Activated CD4-positive, alpha-beta T cell treated with anti-CD3 and anti-CD28 coated beads, Interleukin-2, amount 50 U/mL, for 4 hours (primary cell): ENCODE measurements at regions not wholly inside any gene's neighbourhood (a gene's known extent, or its start where the extent isn't known, plus 50 kb on each side); places are given as distances from the start of the nearest gene placed in this dataset.
"Not testable (repeated sequence)": the region's sequence is repeated elsewhere in the genome, so short reads cannot be mapped to it uniquely, and the experiment has no call there.

ENCODE experiments used
- DNase-seq, 2 experiments: peaks; one replicate each; pipeline ENCODE4 v3.0.0-alpha.2; 2020

DNA sequence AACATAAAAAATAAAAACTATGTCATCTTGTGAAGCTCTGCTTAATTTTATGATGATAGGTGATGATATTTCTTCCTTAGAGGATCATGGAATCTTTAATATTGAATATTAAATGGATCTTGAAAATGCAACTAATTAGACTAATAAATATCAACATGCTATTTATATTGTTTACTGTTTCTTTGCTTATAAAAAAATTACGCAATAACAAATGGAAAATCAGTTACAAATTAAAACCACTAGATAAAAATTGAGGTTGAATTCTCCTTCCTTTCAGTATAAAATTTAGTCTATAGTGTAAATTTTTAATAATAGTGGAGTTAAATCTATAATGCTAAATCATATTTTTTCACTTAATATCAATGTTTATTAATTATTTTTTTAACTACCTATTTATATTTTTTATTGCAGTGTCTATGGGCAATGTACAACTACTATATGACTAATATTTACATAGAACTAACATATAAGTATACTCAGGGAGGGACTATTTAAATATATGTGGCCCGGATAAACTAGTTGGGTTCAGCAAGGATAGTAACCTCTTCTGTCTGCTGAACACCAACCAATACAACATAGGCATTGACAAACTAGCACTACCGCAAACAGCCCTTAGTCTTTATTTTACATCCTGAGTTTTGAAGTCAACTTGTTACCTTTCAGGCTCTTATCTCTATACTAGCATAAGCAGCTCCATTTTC lies 628.0 kb downstream of the EFNB2 start:
- DNase-seq, result no peak

DNA sequence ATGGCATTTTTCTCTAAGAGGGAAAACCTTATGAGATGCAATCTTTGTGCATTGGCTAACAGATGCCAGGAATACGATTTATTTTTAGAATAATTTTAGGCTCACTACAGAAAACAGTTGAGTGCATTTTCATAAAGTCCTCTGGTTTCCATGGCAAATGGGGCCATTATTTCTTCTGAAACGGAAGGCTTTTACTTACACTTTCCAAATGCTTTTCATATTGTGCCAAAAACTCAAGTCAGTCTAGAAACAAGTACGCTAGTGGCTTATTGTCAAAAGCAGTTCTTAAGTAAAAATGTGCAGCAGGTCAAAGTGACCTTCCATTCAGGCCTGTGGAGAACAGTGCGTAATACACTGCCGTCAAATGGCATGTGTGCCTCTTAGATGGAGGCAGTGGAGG lies 628.7 kb downstream of the EFNB2 start:
- no peak for DNase-seq

DNA sequence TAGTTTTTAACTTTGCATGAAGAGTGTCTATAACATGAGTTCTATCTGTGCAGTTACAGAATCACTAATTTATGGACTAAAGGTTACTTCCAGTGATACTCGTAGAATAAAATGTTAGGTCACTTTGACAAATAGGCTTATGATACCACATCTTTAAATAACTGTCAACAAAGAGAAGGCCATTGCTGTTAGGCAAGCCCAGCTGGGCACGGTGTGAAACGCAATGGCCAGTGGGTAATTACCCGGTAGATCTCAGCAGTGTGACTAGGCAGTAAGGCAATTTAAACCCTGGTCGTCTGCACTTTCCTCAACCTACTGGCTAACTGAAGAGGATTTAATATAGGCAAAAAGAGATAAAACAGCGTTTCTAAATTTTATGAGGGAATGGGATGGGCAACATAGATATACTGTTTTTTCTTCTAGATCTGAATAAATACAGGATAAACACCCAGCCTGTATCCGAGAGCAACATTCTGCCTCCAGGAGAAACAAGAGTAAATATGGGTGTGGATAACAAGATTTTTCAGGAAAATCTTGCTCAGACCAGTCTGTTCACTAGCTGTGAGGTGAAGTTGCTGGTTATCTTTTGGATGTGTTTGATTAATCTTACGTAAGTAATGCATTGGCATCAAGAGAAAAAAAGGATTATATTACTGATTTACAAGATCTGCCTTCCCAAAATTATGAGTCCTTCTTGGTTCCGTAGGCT lies 631.3 kb downstream of the EFNB2 start:
- DNase-seq, result no peak

DNA sequence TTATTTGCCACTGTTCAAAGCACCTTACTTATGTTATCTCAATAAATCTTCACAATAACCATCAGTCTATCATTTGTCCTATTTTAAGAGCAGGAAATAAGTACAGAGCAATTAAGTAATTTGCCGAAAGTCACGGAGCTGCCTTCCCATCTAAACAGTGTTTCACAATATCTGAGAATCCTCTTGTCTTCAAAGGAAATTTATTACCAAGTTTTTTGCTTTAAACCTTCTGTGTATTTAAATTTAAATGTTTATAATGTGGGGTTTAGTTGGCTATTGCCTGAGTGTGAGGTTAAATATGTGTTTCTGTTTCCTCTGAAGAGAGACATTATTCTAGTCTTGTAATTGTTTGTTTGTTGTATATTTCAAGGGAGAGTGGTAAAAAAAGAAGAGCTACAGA lies 633.1 kb downstream of the EFNB2 start:
- DNase-seq, result no peak

DNA sequence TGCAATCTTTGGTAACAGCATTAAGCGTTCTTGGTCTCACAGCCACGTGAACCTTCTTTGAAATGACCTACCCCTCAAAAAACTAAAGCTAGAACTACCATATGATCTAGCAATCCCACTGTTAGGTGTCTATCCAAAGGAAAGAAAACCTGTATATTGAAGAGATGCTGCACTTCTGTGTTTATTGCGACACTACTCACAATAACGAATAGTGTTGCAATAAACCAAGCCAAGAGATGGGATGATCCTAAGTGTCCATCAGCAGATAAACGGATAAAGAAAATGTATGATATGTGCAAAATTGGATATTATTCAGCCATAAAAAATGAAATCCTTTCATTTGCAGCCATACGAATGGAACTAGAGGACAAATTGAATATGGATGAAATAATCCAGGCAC lies 637.9 kb downstream of the EFNB2 start:
- no peak for DNase-seq

DNA sequence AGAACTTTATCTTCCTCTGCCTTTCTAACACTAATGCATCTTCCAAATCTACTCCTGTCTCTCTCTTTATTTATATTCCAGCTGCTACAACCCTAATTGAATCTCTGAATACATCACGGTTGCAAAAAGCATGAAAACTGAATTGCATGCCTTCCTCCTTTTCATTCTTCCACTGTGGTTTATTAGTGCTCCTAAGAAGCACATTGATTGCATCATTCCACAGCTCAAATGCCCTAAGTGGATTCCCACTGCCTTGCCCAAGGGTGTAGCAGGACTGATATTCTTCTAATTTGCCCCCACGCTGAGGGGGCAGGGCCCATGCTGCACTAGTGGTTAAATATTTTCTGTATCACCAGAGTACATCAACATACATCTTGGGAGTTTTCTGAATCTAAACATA lies 640.8 kb downstream of the EFNB2 start:
- no peak for DNase-seq

DNA sequence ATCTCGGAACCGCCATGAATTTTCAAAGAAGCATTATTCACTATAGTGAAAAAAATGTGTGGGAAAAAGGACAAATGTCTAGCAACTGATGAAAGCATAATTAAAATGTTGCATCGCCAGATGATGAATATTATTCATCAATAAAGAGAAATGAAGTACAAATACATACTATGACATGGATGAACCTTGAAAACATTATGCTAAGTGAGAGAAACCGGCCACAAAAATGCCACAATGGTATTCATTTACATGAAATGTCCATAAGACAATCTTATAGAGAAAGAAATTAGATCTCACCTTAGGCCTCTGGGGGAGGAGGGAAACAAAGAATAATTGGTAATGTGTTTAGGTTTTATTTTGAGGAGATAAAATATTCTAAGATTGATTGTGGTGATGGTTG lies 645.0 kb downstream of the EFNB2 start:
- DNase-seq, result no peak

DNA sequence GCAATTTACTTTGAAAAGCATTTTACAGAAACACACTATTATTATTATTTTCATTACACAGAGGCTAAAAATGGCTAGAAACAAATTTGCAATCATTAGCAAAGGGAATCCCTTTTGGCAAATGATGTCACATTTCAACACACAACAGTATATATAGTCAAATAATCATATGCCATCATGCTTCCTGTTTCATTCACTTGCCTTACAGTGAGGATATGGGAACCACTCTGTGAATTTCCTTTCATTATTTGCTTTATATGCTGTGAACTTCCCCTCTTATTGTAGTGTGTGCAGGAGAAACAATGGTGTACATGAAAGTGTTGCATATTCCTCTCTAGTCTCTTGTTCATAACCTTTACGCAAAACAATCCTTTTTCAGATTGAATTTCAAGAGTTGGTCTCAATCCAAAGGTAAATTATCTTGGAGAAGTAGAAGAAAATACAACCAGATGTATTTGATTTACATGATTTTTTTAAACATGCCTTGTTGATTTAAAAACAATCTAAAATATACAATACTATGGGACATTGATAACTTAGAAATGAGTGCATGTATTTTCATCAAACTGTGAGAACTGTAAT lies 657.3 kb downstream of the EFNB2 start:
- no peak for DNase-seq

DNA sequence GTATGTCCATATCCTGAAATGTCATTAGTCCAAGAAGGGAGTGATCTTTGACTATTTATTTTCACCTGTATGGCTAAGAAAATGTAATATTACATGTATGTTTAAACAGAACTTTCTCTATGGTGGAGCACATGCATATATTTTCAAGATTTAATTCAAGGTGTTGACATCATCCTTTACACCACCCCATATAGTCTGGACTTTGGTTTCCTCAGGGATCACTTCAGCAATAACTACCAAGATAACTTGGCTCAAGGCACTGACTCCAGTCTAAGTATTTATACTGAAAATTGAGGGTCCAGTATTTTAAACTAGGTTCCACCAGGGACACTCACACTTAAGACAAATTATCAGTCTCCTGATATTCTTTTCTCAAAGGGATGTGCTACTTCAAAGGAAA lies 660.6 kb downstream of the EFNB2 start:
- DNase-seq, result no peak

DNA sequence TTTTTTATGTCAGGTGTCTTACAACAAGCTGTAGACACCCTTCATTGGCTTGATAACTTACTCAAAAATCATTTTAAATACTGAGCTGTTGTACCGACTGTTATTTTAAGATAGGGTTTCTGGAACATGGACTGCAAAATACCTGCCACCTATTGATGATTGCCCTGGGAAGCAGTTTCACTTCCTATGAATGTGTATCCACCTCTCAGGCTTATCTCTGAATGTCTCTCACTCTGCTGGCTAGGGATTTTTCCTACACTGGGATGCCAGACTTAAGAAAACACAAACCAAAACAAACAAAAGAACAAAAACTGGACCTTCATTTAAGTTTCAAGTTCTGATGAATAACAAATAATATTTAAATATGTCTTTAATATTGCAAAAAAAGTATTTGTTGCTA lies 663.7 kb downstream of the EFNB2 start:
- no peak for DNase-seq

DNA sequence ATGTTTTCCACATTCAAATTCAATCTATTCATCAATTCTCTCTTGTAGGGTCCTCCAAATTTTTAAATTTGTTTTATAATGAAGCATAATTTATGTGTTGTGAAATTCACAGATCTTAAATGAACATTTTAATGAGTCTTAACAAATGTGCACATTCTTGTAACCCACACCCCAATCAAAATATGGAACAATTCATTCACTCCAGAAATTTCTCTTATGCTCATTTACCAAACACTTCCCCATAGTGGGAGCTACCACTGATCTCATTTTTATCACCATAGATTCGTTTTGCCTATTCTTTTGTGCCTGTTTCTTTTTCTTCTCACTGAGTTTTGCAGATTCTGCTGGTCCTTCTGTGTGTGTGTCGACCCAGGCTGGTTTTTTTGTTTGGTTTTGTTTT lies 664.1 kb downstream of the EFNB2 start:
- no peak for DNase-seq

DNA sequence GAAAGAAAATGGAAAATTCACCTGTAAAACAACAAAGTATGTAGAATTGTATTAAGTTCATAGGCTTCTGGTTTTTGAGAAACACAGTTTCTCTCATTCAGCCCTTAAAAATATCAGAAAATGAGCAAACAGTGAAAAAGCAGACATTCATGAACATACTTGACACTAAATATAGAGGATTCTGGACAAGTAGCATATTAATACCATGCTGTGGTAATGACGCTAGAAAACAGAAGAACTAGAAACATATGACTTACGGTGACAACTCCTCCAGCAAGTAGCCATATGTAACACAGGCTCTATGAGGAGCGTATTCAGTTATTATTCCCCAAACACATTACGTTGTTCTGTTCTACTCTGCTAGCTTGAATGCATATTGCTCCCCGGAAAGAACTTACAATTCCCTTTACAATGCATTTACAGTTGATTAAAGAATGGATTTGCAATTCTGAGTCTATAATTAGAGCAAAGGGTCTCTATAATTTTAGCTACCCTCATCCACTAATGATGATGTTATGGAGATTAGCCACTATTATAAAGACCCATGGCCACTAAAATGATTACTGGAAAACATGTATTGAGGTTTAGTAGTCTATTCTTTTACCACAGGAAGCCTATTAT lies 672.1 kb downstream of the EFNB2 start:
- no peak for DNase-seq

DNA sequence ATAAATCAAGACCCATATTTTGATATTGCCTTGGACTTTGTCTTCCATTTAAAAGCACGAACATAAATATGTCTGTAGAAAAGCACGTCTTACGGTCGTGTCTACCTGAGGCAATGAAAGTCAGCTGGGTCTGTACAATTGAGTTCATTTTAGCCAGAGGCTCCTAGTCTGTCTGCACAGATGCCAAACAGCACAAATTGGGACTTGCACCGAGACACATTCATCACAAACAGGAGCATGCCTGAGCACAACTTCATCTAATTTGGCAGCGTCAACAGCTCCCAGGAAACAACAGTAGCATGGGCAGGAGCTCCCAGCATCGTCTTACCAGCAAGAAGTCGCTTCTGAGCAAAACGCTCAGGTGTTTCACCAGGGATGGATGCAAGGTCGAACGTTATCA lies 687.0 kb downstream of the EFNB2 start:
- DNase-seq, result no peak

DNA sequence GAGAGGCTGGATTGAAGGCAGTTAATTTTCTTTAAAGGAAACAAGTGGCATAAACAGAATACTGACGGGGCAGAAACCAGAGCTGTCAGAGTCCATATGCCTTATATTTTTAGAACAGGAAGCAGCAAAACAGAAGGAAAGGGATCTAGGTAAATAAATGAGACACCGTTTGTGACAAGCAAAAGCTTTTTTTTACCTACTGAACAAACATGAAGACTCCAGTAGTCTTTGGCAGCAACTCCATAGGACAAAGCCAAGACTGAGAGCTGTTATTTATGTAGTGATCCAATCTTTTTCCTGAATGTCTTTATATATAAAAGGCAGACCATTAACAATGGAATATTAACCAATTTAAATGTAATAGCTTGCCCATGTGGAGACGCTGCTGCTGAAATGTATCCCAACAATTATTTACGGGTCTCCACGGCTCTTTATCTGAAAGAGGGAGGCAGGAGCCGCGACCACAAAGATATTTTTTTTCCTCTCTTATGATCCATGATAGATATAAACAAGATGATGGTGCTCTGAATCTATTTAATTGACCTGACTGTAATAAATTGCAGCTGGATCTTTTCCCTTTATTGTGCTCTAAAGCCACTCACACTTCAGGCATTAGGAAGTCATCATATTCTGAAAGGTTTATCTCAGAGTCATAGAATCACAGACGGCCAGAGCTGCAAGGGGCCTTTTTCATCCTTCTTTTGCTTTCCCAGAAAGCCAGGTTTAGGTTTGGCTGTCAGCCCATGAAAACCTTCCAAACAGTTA lies 687.8 kb downstream of the EFNB2 start:
- no peak for DNase-seq

DNA sequence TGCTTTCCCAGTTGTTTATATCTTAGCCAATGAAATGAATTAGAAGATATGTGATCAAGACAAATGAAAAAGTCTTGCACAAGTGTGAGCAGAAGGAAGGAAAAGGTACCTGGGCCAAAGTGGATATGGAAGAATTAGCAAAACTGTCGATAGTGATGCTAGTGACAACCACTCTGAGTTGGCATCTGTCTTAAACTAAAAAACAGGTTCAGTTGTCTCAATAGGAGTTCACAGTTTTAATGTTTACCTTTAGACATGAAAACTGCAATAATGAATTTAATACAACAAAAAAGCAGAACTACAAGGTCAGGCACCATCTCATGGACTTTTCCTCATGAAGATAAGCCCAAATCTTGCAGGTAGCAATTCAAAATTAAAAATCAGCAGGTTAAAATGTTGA lies 688.5 kb downstream of the EFNB2 start:
- no peak for DNase-seq

DNA sequence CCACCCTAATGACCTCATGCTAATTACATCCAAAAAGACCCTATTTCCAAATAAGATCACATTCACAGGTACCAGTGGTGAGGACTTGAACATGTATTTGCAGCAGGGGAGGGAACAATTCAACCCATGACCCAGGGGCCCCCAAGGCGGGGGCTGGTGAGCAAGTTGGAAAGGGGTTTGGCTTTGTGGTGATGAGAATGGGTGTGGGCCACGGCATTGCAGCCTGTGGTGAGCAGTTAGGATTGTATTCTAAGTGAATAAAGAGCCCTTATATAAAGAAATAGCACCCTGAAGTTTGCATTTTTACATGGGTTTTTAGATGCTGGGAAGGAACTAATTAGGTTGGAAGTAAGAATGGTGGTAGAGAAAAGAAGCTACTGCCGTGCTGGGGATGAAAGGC lies 694.2 kb downstream of the EFNB2 start:
- no peak for DNase-seq

DNA sequence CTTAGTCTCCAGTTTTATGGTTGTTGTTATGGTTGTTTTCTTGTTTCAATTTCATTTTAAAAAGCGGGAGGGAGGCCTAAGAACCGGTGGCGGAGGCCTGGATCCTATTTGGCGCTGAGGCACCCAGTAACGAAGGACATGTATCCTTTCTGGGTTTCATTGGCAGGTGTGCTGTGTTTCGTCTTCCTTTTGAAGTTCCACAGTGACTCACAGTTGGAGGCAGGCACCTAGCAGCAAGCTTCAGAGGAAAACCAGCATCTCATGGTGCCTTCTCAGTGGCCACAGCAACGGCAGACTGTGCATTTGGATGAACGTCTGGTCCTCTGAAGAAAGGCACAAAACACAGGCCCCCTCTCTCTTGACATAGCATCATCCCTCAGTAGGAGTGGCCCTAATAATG lies 697.2 kb downstream of the EFNB2 start:
- no peak for DNase-seq

DNA sequence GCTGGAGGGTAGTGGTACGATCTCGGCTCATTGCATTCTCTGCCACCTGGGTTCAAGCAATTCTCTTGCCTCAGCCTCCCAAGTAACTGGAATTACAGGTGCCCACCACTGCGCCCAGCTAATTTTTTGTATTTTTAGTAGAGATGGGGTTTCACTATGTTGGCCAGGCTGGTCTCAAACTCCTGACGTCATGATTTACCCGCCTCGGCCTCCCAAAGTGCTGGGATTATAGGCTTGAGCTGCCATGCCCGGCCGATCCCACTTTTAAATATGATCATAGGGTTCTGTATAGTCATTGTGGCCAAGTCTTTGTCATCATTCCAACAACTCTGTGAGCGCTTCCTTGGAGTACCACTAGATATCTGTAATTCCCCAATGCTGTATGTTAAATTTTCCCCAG lies 698.2 kb downstream of the EFNB2 start:
- DNase-seq, result not testable (repeated sequence)

DNA sequence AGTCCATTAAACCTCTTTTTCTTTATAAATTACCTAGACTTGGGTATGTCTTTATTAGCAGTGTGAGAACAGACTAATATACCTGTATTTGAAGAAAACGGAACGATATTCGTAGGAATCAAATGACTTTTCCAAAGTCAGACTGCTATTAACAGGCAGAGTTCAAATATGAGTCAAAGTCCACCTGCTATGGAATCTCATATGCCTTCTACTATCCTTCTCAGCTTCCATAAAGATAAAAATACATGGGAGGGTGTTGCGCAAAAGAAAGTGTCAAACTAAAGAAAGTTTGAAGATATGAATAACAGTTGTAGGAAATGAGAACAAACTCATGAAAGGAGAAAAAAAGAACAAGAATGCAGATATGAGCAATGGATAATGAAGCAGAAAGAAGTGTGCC lies 704.6 kb downstream of the EFNB2 start:
- DNase-seq, result no peak

DNA sequence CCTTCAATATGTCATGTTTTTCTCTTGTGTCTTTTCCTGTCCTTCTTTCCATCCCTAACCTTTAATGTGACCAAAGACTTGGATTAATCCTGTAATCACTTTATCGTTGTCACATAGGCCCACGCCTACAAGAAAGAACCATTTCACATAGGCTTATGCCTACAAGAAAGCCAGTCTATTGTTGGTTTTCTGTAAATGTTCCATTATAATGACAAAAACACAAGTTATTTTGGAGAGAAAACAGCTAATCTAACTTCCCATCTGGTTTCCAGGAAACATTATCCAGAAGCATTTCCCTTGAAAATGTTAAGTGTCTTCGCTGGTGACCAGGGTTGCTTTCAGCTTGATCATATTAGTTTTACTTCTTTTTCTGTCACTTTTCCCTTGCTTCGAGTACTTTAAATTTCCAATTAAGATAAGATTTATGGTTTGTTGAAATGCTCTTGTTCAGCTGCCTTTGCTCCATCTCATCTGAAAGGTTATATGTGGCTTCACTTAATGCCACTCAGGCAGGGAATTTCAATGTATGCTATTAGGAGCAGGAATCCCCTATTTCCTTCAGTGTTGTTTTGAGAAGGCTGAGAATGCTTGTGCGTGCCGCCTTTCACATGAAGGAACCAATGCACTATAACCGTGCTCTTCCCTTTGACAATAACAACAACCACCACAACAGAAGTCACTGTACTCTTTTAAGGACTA lies 708.2 kb downstream of the EFNB2 start:
- DNase-seq, result no peak

DNA sequence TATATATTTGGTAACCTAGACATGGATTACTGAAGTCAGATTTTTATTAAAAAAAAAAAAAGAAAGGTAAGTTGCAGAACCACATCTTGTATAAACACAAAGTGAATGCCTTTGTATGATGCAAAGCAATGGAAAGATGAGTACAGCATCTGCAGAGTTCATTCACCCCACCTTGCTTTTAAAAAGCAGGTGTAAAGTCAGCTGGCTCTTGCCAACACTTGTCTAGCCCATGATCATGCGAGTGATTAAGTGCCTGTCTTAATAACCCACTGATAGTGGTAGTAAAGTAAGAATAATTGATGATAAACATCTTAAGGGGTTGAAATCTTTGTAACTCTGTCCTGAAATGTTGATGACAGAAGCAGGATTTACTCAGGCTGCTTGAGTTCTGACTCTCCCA lies 710.4 kb downstream of the EFNB2 start:
- no peak for DNase-seq

DNA sequence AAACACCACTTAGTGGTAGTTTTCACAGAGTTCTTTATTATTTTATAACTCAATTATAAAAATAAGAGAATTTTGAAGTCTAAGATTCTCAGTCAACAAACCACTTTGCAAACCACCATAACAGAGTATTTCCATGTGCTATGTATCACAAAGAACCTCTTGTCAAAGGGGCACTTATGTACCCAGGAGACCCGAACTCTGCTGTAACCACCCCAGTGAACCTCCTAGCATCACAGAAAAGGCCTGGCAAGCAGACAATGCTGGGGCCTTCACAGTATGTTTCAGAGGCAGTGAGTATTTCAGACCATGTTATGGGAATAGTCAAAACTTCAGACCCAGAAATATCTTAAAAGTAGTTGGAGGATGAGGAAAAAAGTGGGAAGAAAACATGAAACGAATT lies 714.1 kb downstream of the EFNB2 start:
- no peak for DNase-seq

DNA sequence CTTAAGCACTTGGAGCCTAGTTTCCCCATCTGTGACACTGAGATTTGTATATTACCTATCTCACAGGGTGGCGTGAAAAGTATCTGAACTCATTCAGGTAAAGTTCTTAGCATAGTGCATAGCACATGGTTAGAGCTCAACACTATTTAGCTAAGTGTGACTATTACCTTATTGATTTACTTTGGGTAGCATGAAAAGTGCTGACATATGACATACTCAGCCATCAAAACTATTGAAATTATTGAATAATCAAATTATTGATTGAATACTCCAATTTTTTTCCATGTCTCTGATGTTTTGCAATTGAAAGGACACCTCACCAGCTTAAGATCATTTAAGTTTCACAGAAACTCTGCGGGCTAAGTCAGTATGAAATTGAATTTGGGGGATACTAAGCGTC lies 715.0 kb downstream of the EFNB2 start:
- DNase-seq, result no peak
